BLaER1 treated with 17β-estradiol and CSF1 and Interleukin-3, amounts not matched to agents 10 nM and 100 nM (cell line): ENCODE measurements at regions not wholly inside any gene's neighbourhood (a gene's known extent, or its start where the extent isn't known, plus 50 kb on each side); places are given as distances from the start of the nearest gene placed in this dataset.
"Not testable (repeated sequence)": the region's sequence is repeated elsewhere in the genome, so short reads cannot be mapped to it uniquely, and the experiment has no call there.

ENCODE experiments used
- H3K27ac ChIP-seq, 11 experiments: shearing (Covaris generic); formaldehyde crosslinking; 2 replicates each; pipeline ENCODE4 v1.8.1; 2022
- H3K27me3 ChIP-seq, 11 experiments: shearing (Covaris generic); formaldehyde crosslinking; 2 replicates each; pipeline ENCODE4 v1.8.1; 2022
- H3K36me3 ChIP-seq, 11 experiments: shearing (Covaris generic); formaldehyde crosslinking; 2 replicates each; pipeline ENCODE4 v1.8.1; 2022
- H3K4me1 ChIP-seq, 10 experiments: shearing (Covaris generic); formaldehyde crosslinking; 2 replicates each; pipeline ENCODE4 v1.8.1; 2022
- H3K4me2 ChIP-seq, 11 experiments: shearing (Covaris generic); formaldehyde crosslinking; 2 replicates each; pipeline ENCODE4 v1.8.1; 2022
- H3K4me3 ChIP-seq, 10 experiments: shearing (Covaris generic); formaldehyde crosslinking; 2 replicates each; pipeline ENCODE4 v1.8.1; 2022
- H3K9ac ChIP-seq, 11 experiments: shearing (Covaris generic); formaldehyde crosslinking; 2 replicates each; pipeline ENCODE4 v1.8.1; 2022
- H3K9me3 ChIP-seq, 11 experiments: shearing (Covaris generic); formaldehyde crosslinking; replicated peaks in 1 of 11; 2 replicates each; pipeline ENCODE4 v1.8.1; 2022
- H4K20me1 ChIP-seq, 11 experiments: shearing (Covaris generic); formaldehyde crosslinking; 2 replicates each; pipeline ENCODE4 v1.8.1; 2022
- Cebpa-rat ChIP-seq, 11 experiments: shearing (Covaris generic); IDR thresholded peaks; 2 replicates each; pipeline ENCODE4 v1.8.1; 2022

GRCh38 chr4:31183256-31183655 lies 463.1 kb downstream of the PCDH7 start:
- TF ChIP-seq Cebpa-rat (IDR thresholded peaks at IDR 0.05), result no peak
- no peak overlapping the region for H3K4me3 ChIP-seq
- peaks cover 9 to 21% (median 14%) of the 10 kb centered on the region in 11 experiments; a peak in 21 of 22 replicates for H3K9me3 ChIP-seq
- H3K9ac ChIP-seq, result no peak overlapping the region
- no peaks in the 10 kb centered on the region for H3K4me1 ChIP-seq
- no peak overlapping the region for H3K27ac ChIP-seq
- no peaks in the 10 kb centered on the region for H4K20me1 ChIP-seq
- no peak overlapping the region for H3K4me2 ChIP-seq
- no peaks in the 10 kb centered on the region for H3K27me3 ChIP-seq
- no peaks in the 10 kb centered on the region for H3K36me3 ChIP-seq

GRCh38 chr4:31185014-31185585 lies 464.9 kb downstream of the PCDH7 start:
- H3K27me3 ChIP-seq, result no peaks in the 10 kb centered on the region
- H3K9ac ChIP-seq, result no peak overlapping the region
- no peak overlapping the region for H3K27ac ChIP-seq
- peaks cover 9 to 21% (median 14%) of the 10 kb centered on the region in 11 experiments; a peak in 21 of 22 replicates for H3K9me3 ChIP-seq
- no peak for TF ChIP-seq Cebpa-rat (IDR thresholded peaks at IDR 0.05)
- H3K4me2 ChIP-seq, result no peak overlapping the region
- no peak overlapping the region for H3K4me3 ChIP-seq
- H4K20me1 ChIP-seq, result no peaks in the 10 kb centered on the region
- no peaks in the 10 kb centered on the region for H3K36me3 ChIP-seq
- H3K4me1 ChIP-seq, result no peaks in the 10 kb centered on the region

- Histone ChIP-seq H3K4me2 (no peak overlapping the region), H3K9ac (no peak overlapping the region), H3K4me3 (no peak overlapping the region), H3K9me3 (peaks cover 9 to 21% (median 14%) of the 10 kb centered on the region in 11 experiments; a peak in 21 of 22 replicates), H3K27ac (no peak overlapping the region), H4K20me1 (no peaks in the 10 kb centered on the region), H3K36me3 (no peaks in the 10 kb centered on the region), H3K4me1 (no peaks in the 10 kb centered on the region), H3K27me3 (no peaks in the 10 kb centered on the region)
- no peak for TF ChIP-seq Cebpa-rat (IDR thresholded peaks at IDR 0.05)
These were observed 467.8 kb downstream of the PCDH7 start for GRCh38 chr4:31187979-31188378.

- no peak for TF ChIP-seq Cebpa-rat (IDR thresholded peaks at IDR 0.05)
- H3K27me3 ChIP-seq, result no peaks in the 10 kb centered on the region
- peaks cover 4 to 9% (median 5%) of the 10 kb centered on the region in 11 experiments; a peak in 20 of 22 replicates for H3K9me3 ChIP-seq
- no peaks in the 10 kb centered on the region for H3K4me1 ChIP-seq
- no peaks in the 10 kb centered on the region for H3K36me3 ChIP-seq
- no peaks in the 10 kb centered on the region for H4K20me1 ChIP-seq
- H3K9ac ChIP-seq, result no peak overlapping the region
- no peak overlapping the region for H3K4me3 ChIP-seq
- no peak overlapping the region for H3K27ac ChIP-seq
- no peak overlapping the region for H3K4me2 ChIP-seq
These were observed 469.8 kb downstream of the PCDH7 start for GRCh38 chr4:31189938-31190337.

GRCh38 chr4:31190671-31191070 lies 470.5 kb downstream of the PCDH7 start:
- Histone ChIP-seq H3K9ac (no peak overlapping the region), H3K4me2 (no peak overlapping the region), H3K27me3 (no peaks in the 10 kb centered on the region), H3K36me3 (no peaks in the 10 kb centered on the region), H3K4me3 (no peak overlapping the region), H3K27ac (no peak overlapping the region), H3K4me1 (no peaks in the 10 kb centered on the region), H4K20me1 (no peaks in the 10 kb centered on the region), H3K9me3 (peaks cover 0 to 4% (median 0%) of the 10 kb centered on the region in 11 experiments; a peak in 1 of 22 replicates)
- no peak for TF ChIP-seq Cebpa-rat (IDR thresholded peaks at IDR 0.05)

- TF ChIP-seq Cebpa-rat (IDR thresholded peaks at IDR 0.05), result no peak
- Histone ChIP-seq H3K9ac (no peak overlapping the region), H3K4me1 (no peaks in the 10 kb centered on the region), H3K4me2 (no peak overlapping the region), H3K27me3 (no peaks in the 10 kb centered on the region), H3K4me3 (no peak overlapping the region), H4K20me1 (no peaks in the 10 kb centered on the region), H3K9me3 (peaks cover 0 to 8% (median 0%) of the 10 kb centered on the region in 11 experiments; a peak in 1 of 22 replicates), H3K36me3 (no peaks in the 10 kb centered on the region), H3K27ac (no peak overlapping the region)
These were observed 472.2 kb downstream of the PCDH7 start for GRCh38 chr4:31192341-31192740.

- no peak overlapping the region for H3K4me3 ChIP-seq
- no peak for TF ChIP-seq Cebpa-rat (IDR thresholded peaks at IDR 0.05)
- H3K4me1 ChIP-seq, result no peaks in the 10 kb centered on the region
- H3K27me3 ChIP-seq, result no peaks in the 10 kb centered on the region
- H3K4me2 ChIP-seq, result no peak overlapping the region
- no peak overlapping the region for H3K9ac ChIP-seq
- no peak overlapping the region for H3K27ac ChIP-seq
- H3K9me3 ChIP-seq, result peaks cover under 1 to 15% (median 8%) of the 10 kb centered on the region in 11 experiments; a peak in 19 of 22 replicates
- H4K20me1 ChIP-seq, result no peaks in the 10 kb centered on the region
- H3K36me3 ChIP-seq, result no peaks in the 10 kb centered on the region
These were observed 473.4 kb downstream of the PCDH7 start for GRCh38 chr4:31193521-31193920.

- Histone ChIP-seq H3K9ac (no peak overlapping the region), H3K4me1 (no peaks in the 10 kb centered on the region), H4K20me1 (no peaks in the 10 kb centered on the region), H3K4me2 (no peak overlapping the region), H3K27me3 (no peaks in the 10 kb centered on the region), H3K4me3 (no peak overlapping the region), H3K27ac (no peak overlapping the region), H3K36me3 (no peaks in the 10 kb centered on the region), H3K9me3 (peaks cover 14 to 28% (median 21%) of the 10 kb centered on the region in 11 experiments)
- no peak for TF ChIP-seq Cebpa-rat (IDR thresholded peaks at IDR 0.05)
These were observed 474.7 kb downstream of the PCDH7 start for GRCh38 chr4:31194823-31195222.

- Histone ChIP-seq H3K4me1 (peaks cover 0 to 9% (median 0%) of the 10 kb centered on the region in 10 experiments; a peak in 2 of 20 replicates), H3K27ac (no peak overlapping the region), H3K36me3 (no peaks in the 10 kb centered on the region), H4K20me1 (no peaks in the 10 kb centered on the region), H3K9ac (no peak overlapping the region), H3K27me3 (no peaks in the 10 kb centered on the region), H3K9me3 (peaks cover 23 to 54% (median 36%) of the 10 kb centered on the region in 11 experiments), H3K4me3 (peak overlapping the region in 1 of 10 experiments; percentile 1; a peak in 1 of 20 replicates), H3K4me2 (no peak overlapping the region)
- TF ChIP-seq Cebpa-rat (IDR thresholded peaks at IDR 0.05), result no peak
These were observed 479.5 kb downstream of the PCDH7 start for GRCh38 chr4:31199644-31200043.

GRCh38 chr4:31202054-31202453 lies 481.9 kb downstream of the PCDH7 start:
- H3K9ac ChIP-seq, H3K4me1 ChIP-seq, H4K20me1 ChIP-seq, H3K4me3 ChIP-seq, H3K27me3 ChIP-seq, H3K36me3 ChIP-seq: not testable (repeated sequence)
- Histone ChIP-seq H3K4me2 (peak overlapping the region in 3 of 11 experiments; percentile 25 to 52 (median 35); a peak in 3 of 22 replicates), H3K27ac (peak overlapping the region in 1 of 11 experiments; percentile 5; a peak in 2 of 22 replicates), H3K9me3 (peaks cover 23 to 50% (median 36%) of the 10 kb centered on the region in 11 experiments)
